Right cardiac atrium (tissue), 5 donors: ENCODE measurements at regions not wholly inside any gene's neighbourhood (a gene's known extent, or its start where the extent isn't known, plus 50 kb on each side); places are given as distances from the start of the nearest gene placed in this dataset.

Experiments used
- ATAC-seq, 2 donors: fragments of 200-7000 bp; cut with Tn5 transposase; one replicate each; pipeline versions ENCODE4 v1.8.0 to v1.9.1; 2020; ENCODE audit warnings: moderate library complexity in 2 of 2, mild to moderate bottlenecking in 1 of 2
- DNase-seq, 3 donors: peaks; one replicate each; pipeline ENCODE4 v3.0.0-alpha.2; 2020
- H3K27ac ChIP-seq: one replicate; pipeline ENCODE4 v1.5.1; 2013; ENCODE audit warnings: mild to moderate bottlenecking, low read length, control low read depth, moderate library complexity
- H3K27me3 ChIP-seq: one replicate; pipeline ENCODE4 v1.6.1; 2013; ENCODE audit not compliant: control insufficient read depth, insufficient read depth
- H3K4me1 ChIP-seq: one replicate; pipeline ENCODE4 v1.6.1; 2013; ENCODE audit warnings: low read length; ENCODE audit not compliant: control insufficient read depth, insufficient read depth
- H3K4me3 ChIP-seq: one replicate; pipeline ENCODE4 v1.5.1; 2013; ENCODE audit warnings: low read length, control low read depth
- H3K9me3 ChIP-seq: one replicate; pipeline ENCODE4 v1.6.1; 2013; ENCODE audit warnings: low read length; ENCODE audit not compliant: control insufficient read depth
- WGBS: extraction: QIAGEN DNeasy Blood & Tissue Kit; methylation state at CpG from one replicate; pipeline ENCODE4 v1.1.7; 2013; 5-methylcytosine and 5-hydroxymethylcytosine counted together
- intact Hi-C, 4 donors: fragments of 100-400 bp; cut with DNase I; formaldehyde crosslinking; loops; one replicate each; pipeline versions ENCODE4 v1.11.0 to v1.14.0; 2022 to 2023
- donor health status: healthy with polysubstance abuse.
- donor health status: DM: no; HTN: yes; CAD: no.
- donor health status: DM: no; HTN: no; CAD: no.
- donor health status: DM: no; HTN: yes; CAD: no; lungs with severe emphysema.
- donor health status: DM: yes; HTN: yes; CAD: no.

DNA sequence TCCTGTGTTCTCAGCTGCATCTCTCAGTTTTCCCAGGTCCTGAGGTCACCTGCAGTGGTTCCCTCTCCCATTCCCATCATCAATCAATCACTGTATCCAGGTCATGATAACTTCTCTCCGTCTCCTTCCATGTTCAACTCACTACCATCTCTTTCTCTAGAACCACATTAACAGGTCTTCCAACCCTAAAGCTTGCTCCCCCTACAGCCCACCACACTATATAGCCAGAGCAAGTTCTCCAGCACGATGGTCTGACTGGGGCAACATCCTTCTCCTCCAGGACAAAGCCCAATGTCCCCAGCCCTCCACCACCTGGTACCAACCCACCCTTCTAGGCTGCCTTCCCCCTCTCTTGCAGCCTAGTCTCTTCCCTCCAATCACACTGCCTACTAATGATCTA is 241.6 kb downstream of the CDK5RAP2 start:
- Histone ChIP-seq H3K4me1 (no peaks in the 10 kb centered on the region), H3K9me3 (no peaks in the 10 kb centered on the region), H3K27me3 (no peaks in the 10 kb centered on the region), H3K4me3 (no peak overlapping the region), H3K27ac (no peak overlapping the region)
- DNase-seq (no peak), ATAC-seq (no peak)
- 61% methylated on average over 2 of the region's 2 CpGs for whole genome bisulfite sequencing
- intact Hi-C loops: no loop called here

DNA sequence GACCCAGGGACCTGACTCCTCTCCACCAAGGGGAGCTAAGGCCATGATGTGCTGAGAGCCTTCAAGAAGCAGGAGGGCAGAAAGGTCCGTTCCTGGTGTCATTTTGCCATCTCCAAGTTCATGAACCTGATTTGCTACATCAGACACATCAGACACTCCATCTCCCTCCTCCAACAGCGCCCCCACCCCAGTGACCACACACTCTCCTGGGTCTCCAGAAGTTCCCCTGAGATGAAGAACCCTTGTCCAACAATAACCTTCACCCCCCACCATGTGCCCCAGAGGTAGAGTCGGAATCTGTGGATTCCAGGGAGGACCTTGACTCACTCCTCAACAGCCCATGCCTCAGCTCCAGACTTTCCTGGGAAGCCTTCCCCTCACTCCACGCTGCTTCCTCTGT is 242.8 kb downstream of the CDK5RAP2 start:
- 74% methylated on average over 4 of the region's 4 CpGs for WGBS

DNA sequence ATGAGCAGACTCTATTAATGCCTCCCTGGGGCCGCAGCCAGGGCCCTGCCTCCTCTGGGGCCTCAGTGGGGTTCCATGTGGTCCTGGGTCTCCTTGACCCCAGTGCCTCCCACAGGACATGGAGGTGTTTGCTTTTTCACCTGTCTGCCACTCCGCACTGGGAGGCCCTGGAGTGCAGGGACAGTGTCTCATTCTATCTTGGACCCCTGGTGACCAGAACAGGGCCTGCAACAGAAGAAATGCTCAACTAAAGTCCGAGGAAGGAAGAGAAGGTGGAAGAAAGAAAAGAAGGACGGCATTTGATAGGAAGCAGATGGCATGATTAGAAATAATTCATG is 243.2 kb downstream of the CDK5RAP2 start:
- Histone ChIP-seq H3K27ac (no peak overlapping the region), H3K27me3 (no peaks in the 10 kb centered on the region), H3K9me3 (no peaks in the 10 kb centered on the region), H3K4me3 (no peak overlapping the region), H3K4me1 (no peaks in the 10 kb centered on the region)
- ATAC-seq (no peak), DNase-seq (no peak)
- intact Hi-C loops: no loop called here
- 88% methylated on average over 4 of the region's 4 CpGs for WGBS

More for the DNA sequence above, 242.8 kb downstream of the CDK5RAP2 start:
- no peak overlapping the region for H3K4me3 ChIP-seq
- H3K27ac ChIP-seq: no peak overlapping the region
- H3K9me3 ChIP-seq: no peaks in the 10 kb centered on the region
- no peaks in the 10 kb centered on the region for H3K4me1 ChIP-seq
- no peaks in the 10 kb centered on the region for H3K27me3 ChIP-seq
- intact Hi-C loops: no loop called here
- DNase-seq: no peak
- no peak for ATAC-seq

GRCh38 chr9:120336021-120336752 is 243.8 kb downstream of the CDK5RAP2 start:
- no peak overlapping the region for H3K27ac ChIP-seq
- no peaks in the 10 kb centered on the region for H3K27me3 ChIP-seq
- 76% methylated on average over 6 of the region's 6 CpGs for WGBS
- H3K4me1 ChIP-seq: no peaks in the 10 kb centered on the region
- peaks cover 2% of the 10 kb centered on the region for H3K9me3 ChIP-seq
- H3K4me3 ChIP-seq: no peak overlapping the region
- DNase-seq (no peak), ATAC-seq (no peak)
- intact Hi-C loops: no loop called here

DNA sequence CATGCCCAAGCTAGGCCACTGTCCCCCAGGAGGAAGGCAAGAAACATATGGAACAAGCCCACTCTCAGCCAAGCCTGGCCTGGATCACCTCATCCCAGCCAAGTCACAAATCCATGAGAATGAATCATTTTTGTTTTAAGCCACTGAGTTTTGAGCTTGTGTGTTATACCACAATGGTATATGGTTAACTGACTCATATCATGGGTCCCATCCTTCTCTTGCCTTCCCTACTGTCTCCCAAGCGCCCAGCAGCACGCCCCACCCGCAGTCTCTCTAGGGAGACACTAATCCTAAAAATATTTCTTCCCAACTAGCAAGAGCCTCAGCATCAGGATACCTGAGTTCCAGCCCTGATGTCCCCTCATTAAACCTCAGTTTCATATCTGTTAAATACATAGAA is 248.1 kb downstream of the CDK5RAP2 start:
- WGBS: 94% methylated on average over 3 of the region's 3 CpGs
- Histone ChIP-seq H3K27ac (no peak overlapping the region), H3K4me3 (no peak overlapping the region), H3K4me1 (no peaks in the 10 kb centered on the region), H3K27me3 (no peaks in the 10 kb centered on the region), H3K9me3 (peaks cover 2% of the 10 kb centered on the region)
- intact Hi-C loops: no loop called here
- ATAC-seq (no peak), DNase-seq (no peak)

- 91% methylated on average over 2 of the region's 2 CpGs for WGBS
- intact Hi-C loops: no loop called here
- Histone ChIP-seq H3K4me1 (no peaks in the 10 kb centered on the region), H3K4me3 (no peak overlapping the region), H3K27ac (no peak overlapping the region), H3K9me3 (peaks cover 2% of the 10 kb centered on the region), H3K27me3 (no peaks in the 10 kb centered on the region)
- DNase-seq (no peak), ATAC-seq (no peak)
Measured at GRCh38 chr9:120330031-120330430, 249.9 kb downstream of the CDK5RAP2 start.

GRCh38 chr9:120327322-120327721 is 252.6 kb downstream of the CDK5RAP2 start:
- DNase-seq: no peak
- intact Hi-C loops: no loop called here
- H3K27ac ChIP-seq: no peak overlapping the region
- no peaks in the 10 kb centered on the region for H3K27me3 ChIP-seq
- no peak overlapping the region for H3K4me3 ChIP-seq
- ATAC-seq: no peak
- H3K9me3 ChIP-seq: peaks cover 2% of the 10 kb centered on the region
- no peaks in the 10 kb centered on the region for H3K4me1 ChIP-seq
- 96% methylated on average over 3 of the region's 3 CpGs for WGBS

DNA sequence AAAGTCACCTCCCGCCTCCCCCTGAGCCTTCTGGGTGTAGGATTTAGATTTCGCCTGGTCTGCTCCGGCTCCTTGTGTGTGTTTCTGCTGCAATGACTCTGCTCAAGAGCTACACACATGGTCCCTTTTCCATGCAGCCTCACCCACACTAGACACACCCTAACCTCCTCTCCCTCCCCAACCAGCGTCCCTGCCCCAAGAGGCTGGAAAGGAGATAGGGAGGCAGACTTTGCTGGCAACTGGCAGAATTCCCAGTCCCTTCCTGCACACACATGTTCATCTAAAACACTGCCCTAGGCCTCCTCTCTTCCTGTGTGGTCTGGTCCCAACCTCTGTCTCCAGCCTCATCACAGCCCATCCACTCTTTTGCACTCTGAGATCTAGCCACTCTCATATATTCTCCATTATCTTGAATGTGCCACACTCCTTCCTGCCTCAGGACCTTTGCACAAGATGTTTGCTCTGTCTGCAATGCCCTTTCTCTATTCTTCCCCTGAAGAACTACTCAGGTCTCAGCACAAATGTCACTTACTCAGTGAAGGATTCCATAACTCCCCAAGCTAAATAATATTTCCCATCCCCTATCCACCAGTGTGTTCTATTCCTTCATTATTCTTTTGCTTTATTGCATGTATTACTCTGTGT is 253.8 kb downstream of the CDK5RAP2 start:
- Histone ChIP-seq H3K27ac (no peak overlapping the region), H3K27me3 (no peaks in the 10 kb centered on the region), H3K4me1 (no peaks in the 10 kb centered on the region), H3K9me3 (no peaks in the 10 kb centered on the region), H3K4me3 (no peak overlapping the region)
- DNase-seq (no peak), ATAC-seq (no peak)
- intact Hi-C loops: no loop called here
- WGBS: 74% methylated on average over 4 of the region's 4 CpGs

GRCh38 chr9:120324996-120325642 is 254.8 kb downstream of the CDK5RAP2 start:
- intact Hi-C loops: no loop called here
- Histone ChIP-seq H3K27me3 (no peaks in the 10 kb centered on the region), H3K9me3 (no peaks in the 10 kb centered on the region), H3K4me1 (no peaks in the 10 kb centered on the region), H3K27ac (no peak overlapping the region), H3K4me3 (no peak overlapping the region)
- WGBS: 38% methylated on average over 5 of the region's 5 CpGs
- no peak for DNase-seq
- ATAC-seq: no peak

DNA sequence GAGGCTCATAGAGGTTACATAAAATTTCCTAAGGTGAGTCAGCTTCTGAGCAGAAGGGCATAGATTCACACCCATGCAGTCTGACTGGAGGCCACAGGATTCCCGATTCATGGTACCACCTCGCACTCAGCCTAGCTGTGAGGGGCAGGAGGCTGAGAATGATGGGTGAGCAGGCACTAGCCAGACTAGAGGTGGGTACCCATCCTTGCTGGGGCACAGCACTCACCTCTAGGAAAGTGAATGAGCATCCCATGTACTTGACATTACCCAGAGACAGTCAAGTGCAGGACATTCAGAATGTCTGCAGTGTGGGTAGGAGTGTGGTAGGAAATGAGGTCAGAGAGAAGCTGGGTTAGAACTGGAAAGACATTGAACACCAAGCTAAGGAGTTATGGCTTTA is 255.5 kb downstream of the CDK5RAP2 start:
- Histone ChIP-seq H3K27ac (no peak overlapping the region), H3K27me3 (no peaks in the 10 kb centered on the region), H3K4me3 (no peak overlapping the region), H3K4me1 (no peaks in the 10 kb centered on the region), H3K9me3 (no peaks in the 10 kb centered on the region)
- intact Hi-C loops: no loop called here
- DNase-seq (no peak), ATAC-seq (no peak)
- WGBS: 93% methylated on average over 2 of the region's 2 CpGs

GRCh38 chr9:120323125-120323524 is 256.8 kb downstream of the CDK5RAP2 start:
- Histone ChIP-seq H3K27me3 (no peaks in the 10 kb centered on the region), H3K4me1 (no peaks in the 10 kb centered on the region), H3K27ac (no peak overlapping the region), H3K4me3 (no peak overlapping the region), H3K9me3 (no peaks in the 10 kb centered on the region)
- no peak for DNase-seq
- no peak for ATAC-seq
- WGBS: 62% methylated on average over 1 of the region's 1 CpG
- intact Hi-C loops: no loop called here
